Peyer's patch (tissue), 4 donors: ENCODE measurements at regions not wholly inside any gene's neighbourhood (a gene's known extent, or its start where the extent isn't known, plus 50 kb on each side); places are given as distances from the start of the nearest gene placed in this dataset.
A peak's percentile ranks its signal among the peaks of the same experiment; 100 is the strongest.

Source experiments
- DNase-seq, 3 donors: peaks; one replicate each; pipeline ENCODE4 v3.0.0-alpha.2; 2017 to 2019
- H3K27ac ChIP-seq, 4 donors: fragments of 200-600 bp; sonication (generic); one replicate each; pipeline ENCODE4 v1.5.1; 2016 to 2019
- H3K27me3 ChIP-seq, 2 donors: fragments of 200-600 bp; sonication (generic); one replicate each; pipeline ENCODE4 v1.5.1; 2019
- H3K36me3 ChIP-seq, 3 donors: fragments of 200-600 bp; sonication (generic); one replicate each; pipeline ENCODE4 v1.5.1; 2016 to 2019
- H3K4me1 ChIP-seq, 4 donors: fragments of 200-600 bp; sonication (generic); one replicate each; pipeline ENCODE4 v1.5.1; 2016 to 2019
- H3K4me3 ChIP-seq, 4 donors: fragments of 200-600 bp; sonication (generic); 1 replicate in 3 of 4; 2 replicates in 1 of 4; pipeline ENCODE4 v1.5.1; 2016 to 2019; ENCODE audit warnings: mild to moderate bottlenecking in 1 of 4
- H3K9me3 ChIP-seq, 4 donors: fragments of 200-600 bp; sonication (generic); one replicate each; pipeline ENCODE4 v1.5.1; 2016 to 2019; ENCODE audit warnings: mild to moderate bottlenecking in 1 of 4
- CTCF ChIP-seq, 6 experiments: fragments of 450-650 bp in 4 of 6; fragments of 200-600 bp in 2 of 6; sonication (generic) in 1 of 6; IDR thresholded peaks; one replicate each; pipeline ENCODE4 v1.5.1; 2017 to 2019; ENCODE audit warnings: antibody characterized with exemption in 6 of 6, mild to moderate bottlenecking in 3 of 6, moderate library complexity in 1 of 6
- POLR2A ChIP-seq, 2 donors: fragments of 450-650 bp; IDR thresholded peaks; one replicate each; pipeline ENCODE4 v1.5.1; 2017; ENCODE audit warnings: antibody characterized with exemption in 2 of 2, mild to moderate bottlenecking in 2 of 2, moderate library complexity in 2 of 2

- TF ChIP-seq POLR2A (IDR thresholded peaks at IDR 0.05) = no peak
- no peak for TF ChIP-seq CTCF (IDR thresholded peaks at IDR 0.05)
Observed at GRCh38 chr3:127049393-127049792, 66.5 kb downstream of the PLXNA1 start.

DNA sequence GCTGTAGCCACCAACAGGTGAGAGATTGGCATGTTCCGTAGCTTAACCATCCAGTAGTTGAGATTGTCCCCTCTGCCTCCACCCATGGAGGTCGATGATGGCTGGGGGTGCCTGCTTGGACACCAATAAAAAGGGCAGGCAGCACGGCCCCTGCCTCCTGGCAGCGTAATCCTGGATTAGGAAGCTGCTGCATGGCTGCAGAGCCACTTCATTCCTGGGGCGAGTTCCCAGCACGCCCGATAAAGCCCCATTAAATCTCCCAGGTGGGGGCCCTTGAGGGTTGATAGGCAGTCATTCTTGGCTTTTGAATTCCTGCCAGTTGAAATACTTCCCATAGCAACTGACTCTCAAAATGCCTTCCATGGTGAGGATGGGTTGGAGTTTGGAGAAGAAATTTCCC, 67.8 kb downstream of the PLXNA1 start:
- H3K27me3 ChIP-seq = no peaks in the 10 kb centered on the region
- H3K27ac ChIP-seq = no peak overlapping the region
- DNase-seq = peak in 1 of 3 donors; percentile 18
- no peak overlapping the region for H3K4me3 ChIP-seq
- TF ChIP-seq POLR2A (IDR thresholded peaks at IDR 0.05) = no peak
- TF ChIP-seq CTCF (IDR thresholded peaks at IDR 0.05) = no peak
- H3K4me1 ChIP-seq = no peaks in the 10 kb centered on the region
- H3K9me3 ChIP-seq = no peaks in the 10 kb centered on the region
- H3K36me3 ChIP-seq = no peaks in the 10 kb centered on the region

More at GRCh38 chr3:127049393-127049792, 66.5 kb downstream of the PLXNA1 start:
- H3K9me3 ChIP-seq = no peaks in the 10 kb centered on the region
- H3K36me3 ChIP-seq = no peaks in the 10 kb centered on the region
- no peaks in the 10 kb centered on the region for H3K27me3 ChIP-seq
- DNase-seq = peak in 1 of 3 donors; percentile 57
- H3K4me1 ChIP-seq = no peaks in the 10 kb centered on the region
- no peak overlapping the region for H3K4me3 ChIP-seq
- H3K27ac ChIP-seq = no peak overlapping the region

DNA sequence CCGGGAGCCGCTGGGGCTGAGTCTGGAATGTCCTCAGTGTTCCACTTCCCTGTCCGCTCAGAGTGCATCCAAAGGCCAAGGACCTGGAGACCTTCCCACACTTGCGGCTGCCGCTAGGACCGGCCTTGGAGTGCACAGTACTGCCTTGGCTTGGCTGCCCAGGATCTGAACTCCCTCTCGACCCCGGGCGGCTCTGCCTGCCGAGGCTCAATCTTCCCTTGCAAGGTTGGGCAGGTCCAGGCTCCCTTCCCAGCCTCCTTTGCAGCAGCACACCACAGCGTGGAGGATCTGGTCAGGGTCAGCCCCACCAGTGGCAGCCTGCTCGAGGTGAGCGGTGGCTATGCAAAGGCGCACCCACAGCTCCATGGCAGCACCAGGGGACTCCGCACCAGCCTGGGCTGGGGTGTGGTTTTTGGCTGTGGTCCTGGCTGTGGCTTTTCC, 69.2 kb downstream of the PLXNA1 start:
- H3K9me3 ChIP-seq = peaks cover 0 to 1% (median 0%) of the 10 kb centered on the region in 4 donors
- TF ChIP-seq CTCF (IDR thresholded peaks at IDR 0.05) (no peak), POLR2A (IDR thresholded peaks at IDR 0.05) (no peak)
- no peaks in the 10 kb centered on the region for H3K4me1 ChIP-seq
- H3K27ac ChIP-seq = no peak overlapping the region
- peak in 1 of 3 donors; percentile 66 for DNase-seq
- no peaks in the 10 kb centered on the region for H3K27me3 ChIP-seq
- H3K36me3 ChIP-seq = no peaks in the 10 kb centered on the region
- H3K4me3 ChIP-seq = no peak overlapping the region

DNA sequence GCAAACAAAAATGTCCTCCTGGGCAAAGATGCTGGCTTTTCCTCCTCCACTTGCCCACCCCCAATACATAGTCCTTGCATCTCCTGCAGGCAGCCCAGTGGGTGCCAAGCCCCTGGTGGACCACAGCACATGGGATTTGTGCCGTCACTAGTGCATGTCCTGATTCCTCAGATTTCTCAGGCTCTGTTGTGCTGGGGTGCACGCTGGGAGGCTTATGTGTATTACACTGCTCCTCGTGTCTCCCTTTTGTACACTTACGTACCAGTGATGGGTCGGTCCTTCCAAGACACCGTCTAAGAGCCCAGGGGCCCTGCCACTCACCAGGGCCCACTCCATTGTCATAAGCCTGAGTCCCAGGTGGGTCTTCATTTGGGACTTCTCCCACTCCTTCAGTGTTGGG, 70.1 kb downstream of the PLXNA1 start:
- H3K4me1 ChIP-seq = no peaks in the 10 kb centered on the region
- no peaks in the 10 kb centered on the region for H3K27me3 ChIP-seq
- no peak overlapping the region for H3K27ac ChIP-seq
- no peak overlapping the region for H3K4me3 ChIP-seq
- H3K9me3 ChIP-seq = peaks cover 0 to 3% (median 0%) of the 10 kb centered on the region in 4 donors
- H3K36me3 ChIP-seq = no peaks in the 10 kb centered on the region
- TF ChIP-seq CTCF (IDR thresholded peaks at IDR 0.05) = no peak
- TF ChIP-seq POLR2A (IDR thresholded peaks at IDR 0.05) = no peak
- no peak for DNase-seq

DNA sequence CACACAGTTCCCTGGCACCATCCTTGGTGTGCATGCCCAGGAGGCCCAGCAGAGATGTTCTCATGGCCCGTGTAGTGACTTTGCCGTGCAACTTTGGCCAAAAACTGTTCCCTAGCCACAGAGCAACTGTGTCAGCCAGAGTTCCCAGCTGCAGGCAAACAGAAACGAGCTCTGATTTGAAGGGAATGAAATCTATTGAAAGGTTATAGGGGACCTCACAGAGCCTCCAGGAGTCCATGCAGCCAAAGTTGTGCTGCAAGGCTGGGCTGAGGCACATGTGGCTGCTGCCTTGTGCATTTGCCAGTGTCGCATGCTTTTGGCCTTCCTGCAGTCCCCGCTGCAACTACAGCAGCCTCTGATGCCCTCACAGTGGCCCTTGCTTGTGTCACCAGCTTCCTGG, 70.5 kb downstream of the PLXNA1 start:
- Histone ChIP-seq H3K27me3 (no peaks in the 10 kb centered on the region), H3K4me3 (no peak overlapping the region), H3K4me1 (no peaks in the 10 kb centered on the region), H3K9me3 (peaks cover 0 to 3% (median 0%) of the 10 kb centered on the region in 4 donors), H3K27ac (no peak overlapping the region), H3K36me3 (no peaks in the 10 kb centered on the region)
- peak in 1 of 3 donors; percentile 28 for DNase-seq
- TF ChIP-seq POLR2A (IDR thresholded peaks at IDR 0.05) = no peak
- no peak for TF ChIP-seq CTCF (IDR thresholded peaks at IDR 0.05)

GRCh38 chr3:127053979-127054378, 71.1 kb downstream of the PLXNA1 start:
- no peaks in the 10 kb centered on the region for H3K27me3 ChIP-seq
- H3K27ac ChIP-seq = no peak overlapping the region
- H3K9me3 ChIP-seq = peaks cover 0 to 3% (median 0%) of the 10 kb centered on the region in 4 donors
- no peaks in the 10 kb centered on the region for H3K36me3 ChIP-seq
- TF ChIP-seq CTCF (IDR thresholded peaks at IDR 0.05) = no peak
- TF ChIP-seq POLR2A (IDR thresholded peaks at IDR 0.05) = no peak
- H3K4me1 ChIP-seq = no peaks in the 10 kb centered on the region
- DNase-seq = peak in 1 of 3 donors; percentile 35
- no peak overlapping the region for H3K4me3 ChIP-seq
